ENCODE measurements at regions not wholly inside any gene's neighbourhood (a gene's known extent, or its start where the extent isn't known, plus 50 kb on each side); places are given as distances from the start of the nearest gene placed in this dataset.
"Not testable (repeated sequence)": the region's sequence is repeated elsewhere in the genome, so short reads cannot be mapped to it uniquely, and the experiment has no call there.

- no peak for DNase-seq
- intact Hi-C loops (cut with micrococcal nuclease), result loop anchor here (1.0 to 2.0 kb wide), 4 partner anchors 29 to 144 kb away; no protein-coding TSS in a partner anchor
- Histone ChIP-seq H3K4me3 (ENCODE audit: low read length in 2 of 2) (no peak overlapping the region), H3K27ac (ENCODE audit: low read depth, low read length) (no peak overlapping the region), H3K4me1 (ENCODE audit: insufficient read depth, low read length) (peaks cover 10% of the 10 kb centered on the region), H3K9me3 (ENCODE audit: control insufficient read depth in 1 of 2, low read length in 2 of 2) (no peaks in the 10 kb centered on the region), H3K27me3 (ENCODE audit: insufficient read depth, low read length) (peaks cover 8% of the 10 kb centered on the region), H3K36me3 (ENCODE audit: insufficient read depth, low read length) (no peaks in the 10 kb centered on the region)
- H3K36me3 Mint-ChIP-seq, result no peaks in the 10 kb centered on the region
- POLR2A ChIA-PET (ENCODE audit: partially characterized antibody), result interaction anchor here (0.7 to 2.3 kb wide), 2 partner anchors 88 to 144 kb away, joined by 3 to 10 read pairs; no protein-coding TSS in a partner anchor
- peak overlapping the region in 7 of 8 donors; percentile 44 to 83 (median 59) for H3K4me3 Mint-ChIP-seq
- peaks cover 7 to 27% of the 10 kb centered on the region in 2 donors for H3K27me3 Mint-ChIP-seq
- CTCF ChIA-PET (ENCODE audit: partially characterized antibody), result interaction anchor here (0.7 to 8.1 kb wide), 14 partner anchors 13 to 267 kb away, joined by 3 to 145 read pairs (median 4); partner anchors contain the start of gene C19orf12
- H3K4me1 Mint-ChIP-seq, result peaks cover 0 to 24% (median 6%) of the 10 kb centered on the region in 4 donors
- H3K9me3 Mint-ChIP-seq, result peaks cover 0 to under 1% (median 0%) of the 10 kb centered on the region in 8 donors
- H3K27ac Mint-ChIP-seq, result no peak overlapping the region
Measured at GRCh38 chr19:29873801-29874575, 62.2 kb downstream of the CCNE1 start.

- Mint-ChIP-seq H3K4me1 (peaks cover 0 to 24% (median 6%) of the 10 kb centered on the region in 4 donors), H3K36me3 (no peaks in the 10 kb centered on the region), H3K4me3 (no peak overlapping the region), H3K27me3 (peaks cover 13 to 34% of the 10 kb centered on the region in 2 donors), H3K9me3 (no peaks in the 10 kb centered on the region), H3K27ac (no peak overlapping the region)
- no peak for DNase-seq
- no peaks in the 10 kb centered on the region for H3K36me3 ChIP-seq (ENCODE audit: insufficient read depth, low read length)
- ChIA-PET CTCF (ENCODE audit: partially characterized antibody) (interaction anchor here (1.5 to 8.1 kb wide), 4 partner anchors 117 to 182 kb away, joined by 3 to 145 read pairs (median 68); no protein-coding TSS in a partner anchor), POLR2A (ENCODE audit: partially characterized antibody) (no interaction called here)
- intact Hi-C loops (cut with micrococcal nuclease), result no loop called here
- peaks cover 10% of the 10 kb centered on the region for H3K4me1 ChIP-seq (ENCODE audit: insufficient read depth, low read length)
- peaks cover 8% of the 10 kb centered on the region for H3K27me3 ChIP-seq (ENCODE audit: insufficient read depth, low read length)
- H3K4me3 ChIP-seq (ENCODE audit: low read length in 2 of 2), result no peak overlapping the region
- H3K27ac ChIP-seq (ENCODE audit: low read depth, low read length), result no peak overlapping the region
- H3K9me3 ChIP-seq (ENCODE audit: control insufficient read depth in 1 of 2, low read length in 2 of 2), result no peaks in the 10 kb centered on the region
Measured at GRCh38 chr19:29875931-29876330, 64.1 kb downstream of the CCNE1 start.

- POLR2A ChIA-PET (ENCODE audit: partially characterized antibody), result no interaction called here
- Mint-ChIP-seq H3K4me3 (peak overlapping the region in 4 of 8 donors; percentile 12 to 54 (median 18)), H3K4me1 (peaks cover 0 to 21% (median 6%) of the 10 kb centered on the region in 4 donors), H3K27ac (peak overlapping the region in 1 of 7 donors; percentile 51), H3K36me3 (no peaks in the 10 kb centered on the region), H3K27me3 (peaks cover 16 to 32% of the 10 kb centered on the region in 2 donors), H3K9me3 (no peaks in the 10 kb centered on the region)
- intact Hi-C loops (cut with micrococcal nuclease), result no loop called here
- H3K27ac ChIP-seq (ENCODE audit: low read depth, low read length), result no peak overlapping the region
- DNase-seq, result no peak
- H3K9me3 ChIP-seq (ENCODE audit: control insufficient read depth in 1 of 2, low read length in 2 of 2), result no peaks in the 10 kb centered on the region
- CTCF ChIA-PET (ENCODE audit: partially characterized antibody), result interaction anchor here (0.6 to 8.1 kb wide), 5 partner anchors 16 to 182 kb away, joined by 3 to 145 read pairs (median 5); no protein-coding TSS in a partner anchor
- H3K36me3 ChIP-seq (ENCODE audit: insufficient read depth, low read length), result no peaks in the 10 kb centered on the region
- H3K27me3 ChIP-seq (ENCODE audit: insufficient read depth, low read length), result peaks cover 8% of the 10 kb centered on the region
- H3K4me1 ChIP-seq (ENCODE audit: insufficient read depth, low read length), result peaks cover 10% of the 10 kb centered on the region
- no peak overlapping the region for H3K4me3 ChIP-seq (ENCODE audit: low read length in 2 of 2)
Measured at GRCh38 chr19:29876414-29876813, 64.6 kb downstream of the CCNE1 start.

- not testable (repeated sequence) for H3K4me1 ChIP-seq (ENCODE audit: insufficient read depth, low read length)
Measured at GRCh38 chr19:29876908-29877307, 65.1 kb downstream of the CCNE1 start.

GRCh38 chr19:29878973-29879654 lies 62.9 kb upstream of the URI1 start:
- H3K4me3 Mint-ChIP-seq, result no peak overlapping the region
- no peak overlapping the region for H3K27ac Mint-ChIP-seq
- CTCF ChIA-PET (ENCODE audit: partially characterized antibody), result interaction anchor here (0.7 to 1.1 kb wide), 5 partner anchors 13 to 150 kb away, joined by 3 read pairs; no protein-coding TSS in a partner anchor
- Histone ChIP-seq H3K36me3 (ENCODE audit: insufficient read depth, low read length) (no peaks in the 10 kb centered on the region), H3K4me1 (ENCODE audit: insufficient read depth, low read length) (no peaks in the 10 kb centered on the region), H3K9me3 (ENCODE audit: control insufficient read depth in 1 of 2, low read length in 2 of 2) (no peaks in the 10 kb centered on the region), H3K4me3 (ENCODE audit: low read length in 2 of 2) (no peak overlapping the region), H3K27ac (ENCODE audit: low read depth, low read length) (no peak overlapping the region), H3K27me3 (ENCODE audit: insufficient read depth, low read length) (no peaks in the 10 kb centered on the region)
- intact Hi-C loops (cut with micrococcal nuclease), result no loop called here
- H3K9me3 Mint-ChIP-seq, result no peaks in the 10 kb centered on the region
- DNase-seq, result no peak
- H3K4me1 Mint-ChIP-seq, result peaks cover 0 to 8% (median 2%) of the 10 kb centered on the region in 4 donors
- H3K27me3 Mint-ChIP-seq, result peaks cover 16 to 24% of the 10 kb centered on the region in 2 donors
- no peaks in the 10 kb centered on the region for H3K36me3 Mint-ChIP-seq
- POLR2A ChIA-PET (ENCODE audit: partially characterized antibody), result no interaction called here

More at GRCh38 chr19:29876908-29877307, 65.1 kb downstream of the CCNE1 start:
- H3K36me3 ChIP-seq (ENCODE audit: insufficient read depth, low read length); H3K36me3 Mint-ChIP-seq; H3K27ac Mint-ChIP-seq; DNase-seq; H3K27ac ChIP-seq (ENCODE audit: low read depth, low read length); H3K9me3 ChIP-seq (ENCODE audit: control insufficient read depth in 1 of 2, low read length in 2 of 2); intact Hi-C loops (cut with micrococcal nuclease); POLR2A ChIA-PET (ENCODE audit: partially characterized antibody); H3K9me3 Mint-ChIP-seq; H3K27me3 ChIP-seq (ENCODE audit: insufficient read depth, low read length); H3K4me3 ChIP-seq (ENCODE audit: low read length in 2 of 2); H3K4me3 Mint-ChIP-seq: not testable (repeated sequence)
- Mint-ChIP-seq H3K27me3 (peaks cover 16 to 31% of the 10 kb centered on the region in 2 donors), H3K4me1 (peaks cover 0 to 18% (median 6%) of the 10 kb centered on the region in 4 donors)
- CTCF ChIA-PET (ENCODE audit: partially characterized antibody), result interaction anchor here (0.6 to 8.1 kb wide), 6 partner anchors 16 to 183 kb away, joined by 3 to 145 read pairs (median 4); no protein-coding TSS in a partner anchor

- ChIA-PET CTCF (ENCODE audit: partially characterized antibody) (interaction anchor here (0.8 to 1.6 kb wide), 3 partner anchors 119 to 151 kb away, joined by 3 to 4 read pairs (median 3); no protein-coding TSS in a partner anchor), POLR2A (ENCODE audit: partially characterized antibody) (no interaction called here)
- Mint-ChIP-seq H3K4me3 (no peak overlapping the region), H3K36me3 (no peaks in the 10 kb centered on the region), H3K27me3 (peaks cover 16 to 24% of the 10 kb centered on the region in 2 donors), H3K4me1 (peaks cover 0 to 8% (median 3%) of the 10 kb centered on the region in 4 donors), H3K27ac (no peak overlapping the region), H3K9me3 (no peaks in the 10 kb centered on the region)
- intact Hi-C loops (cut with micrococcal nuclease), result no loop called here
- no peaks in the 10 kb centered on the region for H3K9me3 ChIP-seq (ENCODE audit: control insufficient read depth in 1 of 2, low read length in 2 of 2)
- DNase-seq, result no peak
- no peaks in the 10 kb centered on the region for H3K36me3 ChIP-seq (ENCODE audit: insufficient read depth, low read length)
- H3K4me3 ChIP-seq (ENCODE audit: low read length in 2 of 2), result no peak overlapping the region
- H3K27me3 ChIP-seq (ENCODE audit: insufficient read depth, low read length), result no peaks in the 10 kb centered on the region
- H3K27ac ChIP-seq (ENCODE audit: low read depth, low read length), result no peak overlapping the region
- H3K4me1 ChIP-seq (ENCODE audit: insufficient read depth, low read length), result no peaks in the 10 kb centered on the region
Measured at GRCh38 chr19:29879655-29879974, 62.4 kb upstream of the URI1 start.

Data from CD4-positive, alpha-beta memory T cell (primary cell).